ENCODE measurements at regions not wholly inside any gene's neighbourhood (a gene's known extent, or its start where the extent isn't known, plus 50 kb on each side); places are given as distances from the start of the nearest gene placed in this dataset.

DNA sequence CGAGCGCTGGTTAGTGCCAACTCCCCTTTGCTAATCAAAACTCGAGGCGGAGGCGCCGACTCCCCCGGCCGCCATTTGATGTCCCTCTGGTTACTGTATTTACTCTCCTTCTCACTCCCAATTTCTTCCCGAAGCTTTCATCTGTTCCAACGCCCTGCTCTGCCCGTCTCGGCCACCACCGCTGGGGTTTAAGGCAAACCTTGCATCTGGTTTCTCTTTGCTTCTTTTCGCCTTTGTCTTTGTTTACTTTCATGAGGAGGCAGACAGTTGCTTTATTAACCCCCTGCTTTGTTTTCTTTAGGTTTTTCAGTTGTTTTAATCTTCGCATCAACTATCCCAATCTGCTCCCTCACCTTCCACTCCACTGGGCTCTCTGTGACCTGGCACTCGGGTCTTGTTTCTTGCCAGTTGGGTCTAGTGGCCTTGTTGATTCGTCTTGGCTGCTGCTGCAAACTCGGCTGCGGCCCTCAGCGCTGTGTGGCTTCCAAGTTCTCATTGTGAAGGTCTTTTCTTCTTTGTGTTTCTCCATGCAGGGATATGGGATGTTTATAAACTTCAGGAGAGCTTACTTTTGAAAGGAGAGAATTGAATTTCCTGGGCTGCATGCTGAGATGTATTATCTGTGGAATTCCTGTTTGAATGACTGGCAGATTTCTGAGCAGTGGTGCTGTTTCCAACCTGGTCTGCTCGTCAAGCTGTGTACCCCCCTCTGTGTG is 155.1 kb downstream of the CDC5L start:
- no peak for DNase-seq
- no peaks in the 10 kb centered on the region for H3K36me3 ChIP-seq (ENCODE audit: insufficient read depth, low read length)
- no peaks in the 10 kb centered on the region for H3K4me1 ChIP-seq (ENCODE audit: insufficient read depth, low read length)
- H3K9ac ChIP-seq (ENCODE audit: low read depth, low read length), result no peak overlapping the region
- ATAC-seq (ENCODE audit: insufficient read depth, low read depth), result no peak
- H3K4me2 ChIP-seq (ENCODE audit: insufficient read depth, low read length), result no peak overlapping the region
- H3K9me3 ChIP-seq (ENCODE audit: insufficient read depth, low read length, severe bottlenecking), result no peaks in the 10 kb centered on the region
- peaks cover 6% of the 10 kb centered on the region for H3K27me3 ChIP-seq (ENCODE audit: insufficient read depth, low read length, poor library complexity)
- H4K20me1 ChIP-seq (ENCODE audit: insufficient read depth, low read length), result no peaks in the 10 kb centered on the region
- H3K27ac ChIP-seq (ENCODE audit: low read length), result no peak overlapping the region
- H3K79me2 ChIP-seq (ENCODE audit: insufficient read depth, low read length), result no peaks in the 10 kb centered on the region
- no peak overlapping the region for H2AFZ ChIP-seq (ENCODE audit: low read depth, low read length)
- H3K4me3 ChIP-seq (ENCODE audit: low read depth in 1 of 2, low read length in 2 of 2), result no peak overlapping the region
- TF ChIP-seq, protein P1, sequence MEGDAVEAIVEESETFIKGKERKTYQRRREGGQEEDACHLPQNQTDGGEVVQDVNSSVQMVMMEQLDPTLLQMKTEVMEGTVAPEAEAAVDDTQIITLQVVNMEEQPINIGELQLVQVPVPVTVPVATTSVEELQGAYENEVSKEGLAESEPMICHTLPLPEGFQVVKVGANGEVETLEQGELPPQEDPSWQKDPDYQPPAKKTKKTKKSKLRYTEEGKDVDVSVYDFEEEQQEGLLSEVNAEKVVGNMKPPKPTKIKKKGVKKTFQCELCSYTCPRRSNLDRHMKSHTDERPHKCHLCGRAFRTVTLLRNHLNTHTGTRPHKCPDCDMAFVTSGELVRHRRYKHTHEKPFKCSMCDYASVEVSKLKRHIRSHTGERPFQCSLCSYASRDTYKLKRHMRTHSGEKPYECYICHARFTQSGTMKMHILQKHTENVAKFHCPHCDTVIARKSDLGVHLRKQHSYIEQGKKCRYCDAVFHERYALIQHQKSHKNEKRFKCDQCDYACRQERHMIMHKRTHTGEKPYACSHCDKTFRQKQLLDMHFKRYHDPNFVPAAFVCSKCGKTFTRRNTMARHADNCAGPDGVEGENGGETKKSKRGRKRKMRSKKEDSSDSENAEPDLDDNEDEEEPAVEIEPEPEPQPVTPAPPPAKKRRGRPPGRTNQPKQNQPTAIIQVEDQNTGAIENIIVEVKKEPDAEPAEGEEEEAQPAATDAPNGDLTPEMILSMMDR (IDR thresholded peaks at IDR 0.05; ENCODE audit: borderline replicate concordance, extremely low read depth, low read length, poor library complexity, severe bottlenecking), result no peak
- no peak for TF ChIP-seq EZH2 (IDR thresholded peaks at IDR 0.05; ENCODE audit: borderline replicate concordance, low read depth, low read length, severe bottlenecking)

- no peaks in the 10 kb centered on the region for H3K9me3 ChIP-seq (ENCODE audit: insufficient read depth, low read length, severe bottlenecking)
- DNase-seq (no peak), ATAC-seq (ENCODE audit: insufficient read depth, low read depth) (no peak)
- no peaks in the 10 kb centered on the region for H3K4me1 ChIP-seq (ENCODE audit: insufficient read depth, low read length)
- H3K27ac ChIP-seq (ENCODE audit: low read length), result no peak overlapping the region
- no peak overlapping the region for H3K4me2 ChIP-seq (ENCODE audit: insufficient read depth, low read length)
- H3K27me3 ChIP-seq (ENCODE audit: insufficient read depth, low read length, poor library complexity), result peaks cover 6% of the 10 kb centered on the region
- no peaks in the 10 kb centered on the region for H3K36me3 ChIP-seq (ENCODE audit: insufficient read depth, low read length)
- no peak for TF ChIP-seq EZH2 (IDR thresholded peaks at IDR 0.05; ENCODE audit: borderline replicate concordance, low read depth, low read length, severe bottlenecking)
- TF ChIP-seq, protein P1 (IDR thresholded peaks at IDR 0.05; ENCODE audit: borderline replicate concordance, extremely low read depth, low read length, poor library complexity, severe bottlenecking), result no peak
- H3K9ac ChIP-seq (ENCODE audit: low read depth, low read length), result no peak overlapping the region
- no peaks in the 10 kb centered on the region for H3K79me2 ChIP-seq (ENCODE audit: insufficient read depth, low read length)
- H4K20me1 ChIP-seq (ENCODE audit: insufficient read depth, low read length), result no peaks in the 10 kb centered on the region
- H3K4me3 ChIP-seq (ENCODE audit: low read depth in 1 of 2, low read length in 2 of 2), result no peak overlapping the region
- no peak overlapping the region for H2AFZ ChIP-seq (ENCODE audit: low read depth, low read length)
Measured at GRCh38 chr6:44543664-44544063, 156.2 kb downstream of the CDC5L start.

GRCh38 chr6:44545224-44545623 is 157.7 kb downstream of the CDC5L start:
- H3K4me3 ChIP-seq (ENCODE audit: low read depth in 1 of 2, low read length in 2 of 2), result no peak overlapping the region
- H3K79me2 ChIP-seq (ENCODE audit: insufficient read depth, low read length), result no peaks in the 10 kb centered on the region
- H4K20me1 ChIP-seq (ENCODE audit: insufficient read depth, low read length), result no peaks in the 10 kb centered on the region
- no peaks in the 10 kb centered on the region for H3K4me1 ChIP-seq (ENCODE audit: insufficient read depth, low read length)
- no peak for ATAC-seq (ENCODE audit: insufficient read depth, low read depth)
- H3K27ac ChIP-seq (ENCODE audit: low read length), result no peak overlapping the region
- DNase-seq, result no peak
- no peak overlapping the region for H2AFZ ChIP-seq (ENCODE audit: low read depth, low read length)
- TF ChIP-seq, protein P1 (IDR thresholded peaks at IDR 0.05; ENCODE audit: borderline replicate concordance, extremely low read depth, low read length, poor library complexity, severe bottlenecking), result no peak
- TF ChIP-seq EZH2 (IDR thresholded peaks at IDR 0.05; ENCODE audit: borderline replicate concordance, low read depth, low read length, severe bottlenecking), result no peak
- H3K9me3 ChIP-seq (ENCODE audit: insufficient read depth, low read length, severe bottlenecking), result no peaks in the 10 kb centered on the region
- H3K27me3 ChIP-seq (ENCODE audit: insufficient read depth, low read length, poor library complexity), result peaks cover 6% of the 10 kb centered on the region
- no peak overlapping the region for H3K4me2 ChIP-seq (ENCODE audit: insufficient read depth, low read length)
- H3K9ac ChIP-seq (ENCODE audit: low read depth, low read length), result no peak overlapping the region
- no peaks in the 10 kb centered on the region for H3K36me3 ChIP-seq (ENCODE audit: insufficient read depth, low read length)
